Fibroblast of pulmonary artery (primary cell): ENCODE measurements at regions not wholly inside any gene's neighbourhood (a gene's known extent, or its start where the extent isn't known, plus 50 kb on each side); places are given as distances from the start of the nearest gene placed in this dataset.

ENCODE experiments used
- DNase-seq: peaks from one replicate; pipeline ENCODE4 v3.0.0-alpha.2; 2010; ENCODE audit warnings: low read depth
- H3K4me3 ChIP-seq: replicated peaks from 2 replicates; pipeline ENCODE4 v1.5.1; 2011; ENCODE audit warnings: low read depth, mild to moderate bottlenecking, control low read depth, low read length, moderate library complexity
- TF ChIP-seq, protein P1 (sequence below): IDR thresholded peaks from 2 replicates; pipeline ENCODE4 v1.5.1; 2011; ENCODE audit warnings: mild to moderate bottlenecking, control low read depth, low read length, inconsistent platforms; ENCODE audit errors: missing control alignments

DNA sequence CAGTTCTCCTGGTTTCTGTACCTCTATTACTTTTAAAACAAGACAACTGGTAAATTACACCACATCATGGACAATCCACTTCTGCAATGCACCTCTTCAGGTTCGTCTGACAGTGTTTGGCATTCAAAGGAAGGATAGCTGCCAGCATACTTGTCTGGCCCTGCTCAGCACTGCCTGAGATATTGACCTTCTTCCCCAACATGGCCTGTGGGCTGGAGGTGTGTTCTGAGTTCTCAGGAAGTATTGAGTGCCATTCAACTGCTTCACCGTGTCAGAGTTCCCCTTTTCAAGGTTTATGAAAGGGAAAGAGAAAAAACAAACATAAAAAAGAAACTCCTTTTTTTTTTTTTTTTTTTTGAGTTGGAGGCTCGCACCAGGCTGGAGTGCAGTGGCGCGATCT, 267.9 kb upstream of the SASH1 start:
- H3K4me3 ChIP-seq = no peak overlapping the region
- DNase-seq = no peak
- TF ChIP-seq, protein P1, sequence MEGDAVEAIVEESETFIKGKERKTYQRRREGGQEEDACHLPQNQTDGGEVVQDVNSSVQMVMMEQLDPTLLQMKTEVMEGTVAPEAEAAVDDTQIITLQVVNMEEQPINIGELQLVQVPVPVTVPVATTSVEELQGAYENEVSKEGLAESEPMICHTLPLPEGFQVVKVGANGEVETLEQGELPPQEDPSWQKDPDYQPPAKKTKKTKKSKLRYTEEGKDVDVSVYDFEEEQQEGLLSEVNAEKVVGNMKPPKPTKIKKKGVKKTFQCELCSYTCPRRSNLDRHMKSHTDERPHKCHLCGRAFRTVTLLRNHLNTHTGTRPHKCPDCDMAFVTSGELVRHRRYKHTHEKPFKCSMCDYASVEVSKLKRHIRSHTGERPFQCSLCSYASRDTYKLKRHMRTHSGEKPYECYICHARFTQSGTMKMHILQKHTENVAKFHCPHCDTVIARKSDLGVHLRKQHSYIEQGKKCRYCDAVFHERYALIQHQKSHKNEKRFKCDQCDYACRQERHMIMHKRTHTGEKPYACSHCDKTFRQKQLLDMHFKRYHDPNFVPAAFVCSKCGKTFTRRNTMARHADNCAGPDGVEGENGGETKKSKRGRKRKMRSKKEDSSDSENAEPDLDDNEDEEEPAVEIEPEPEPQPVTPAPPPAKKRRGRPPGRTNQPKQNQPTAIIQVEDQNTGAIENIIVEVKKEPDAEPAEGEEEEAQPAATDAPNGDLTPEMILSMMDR = no peak

DNA sequence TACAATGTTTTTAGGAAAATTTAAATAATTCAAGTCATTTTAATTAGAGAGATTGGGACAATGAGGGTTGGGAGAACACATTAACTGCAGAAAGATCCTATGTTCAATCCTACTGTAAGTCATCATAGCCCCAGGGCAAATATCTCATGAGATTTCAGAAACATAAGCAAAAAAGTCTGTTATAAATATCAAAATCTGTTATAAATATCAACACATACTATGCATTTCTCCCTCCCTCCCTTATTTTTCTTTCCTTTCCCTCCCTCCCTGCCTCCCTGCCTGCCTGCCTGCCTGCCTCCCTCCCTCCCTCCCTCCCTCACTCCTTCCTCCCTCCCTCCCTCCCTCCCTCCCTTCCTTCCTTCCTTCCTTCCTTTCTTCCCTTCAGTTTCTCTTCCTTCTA, 267.3 kb upstream of the SASH1 start:
- DNase-seq = no peak
- TF ChIP-seq, protein P1 = no peak
- no peak overlapping the region for H3K4me3 ChIP-seq

DNA sequence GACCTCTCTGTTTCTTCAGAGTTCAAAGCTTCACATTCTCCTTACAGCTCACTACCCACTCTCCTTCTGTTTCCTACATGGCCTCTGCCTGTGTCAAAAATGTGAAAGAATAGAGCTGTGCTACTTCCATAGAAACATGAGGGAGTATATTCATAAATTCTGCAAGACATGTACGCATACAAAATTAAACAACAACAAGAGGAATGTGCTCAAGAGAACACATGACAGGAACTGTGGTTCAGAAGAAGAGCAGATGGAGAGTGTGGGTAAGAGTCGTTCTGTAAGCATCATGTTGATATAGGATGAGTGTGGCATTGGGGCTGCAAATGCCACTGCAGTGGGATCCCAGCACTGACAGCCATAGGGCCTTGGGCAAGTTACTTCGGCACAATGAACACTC, 266.6 kb upstream of the SASH1 start:
- no peak overlapping the region for H3K4me3 ChIP-seq
- DNase-seq = no peak
- TF ChIP-seq, protein P1 = no peak

DNA sequence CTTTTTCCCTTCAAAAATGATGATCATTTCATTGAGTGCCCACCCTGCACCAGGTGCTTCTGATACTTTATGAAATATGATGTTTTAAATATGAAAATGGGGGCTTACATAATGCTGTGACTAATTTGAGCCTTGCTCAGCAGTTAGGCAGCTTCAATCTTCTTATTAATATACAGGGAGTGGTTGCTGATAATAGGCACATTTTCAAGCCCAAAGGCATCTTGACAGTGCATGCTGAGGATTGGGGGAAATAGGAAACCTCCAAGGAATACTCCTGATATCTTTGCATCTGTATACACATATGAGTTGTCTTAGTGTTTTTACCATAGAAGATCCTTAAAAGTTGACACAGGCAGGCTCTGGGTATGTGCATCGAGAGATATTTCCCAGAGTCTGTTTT, 262.3 kb upstream of the SASH1 start:
- no peak overlapping the region for H3K4me3 ChIP-seq
- no peak for DNase-seq
- TF ChIP-seq, protein P1 = no peak

DNA sequence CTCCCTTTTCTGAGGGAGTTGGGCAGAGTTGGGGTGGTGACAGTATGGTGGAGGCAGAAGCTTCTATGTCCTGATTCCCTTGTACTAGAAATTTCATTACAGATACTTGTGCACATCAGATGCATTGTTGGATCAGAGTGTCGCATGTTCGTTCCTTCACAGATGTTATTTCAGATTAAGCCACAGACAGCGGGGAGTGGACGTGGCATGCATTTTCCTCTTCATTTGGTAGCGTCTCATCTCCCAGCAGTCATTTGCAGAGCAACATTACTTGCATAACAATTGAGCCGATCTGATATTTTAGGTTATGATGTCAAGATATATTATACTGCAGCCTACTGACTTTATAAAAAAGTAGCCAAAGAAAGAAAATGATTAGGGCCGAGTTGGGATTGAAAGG, 261.6 kb upstream of the SASH1 start:
- TF ChIP-seq, protein P1 = no peak
- DNase-seq = no peak
- no peak overlapping the region for H3K4me3 ChIP-seq

DNA sequence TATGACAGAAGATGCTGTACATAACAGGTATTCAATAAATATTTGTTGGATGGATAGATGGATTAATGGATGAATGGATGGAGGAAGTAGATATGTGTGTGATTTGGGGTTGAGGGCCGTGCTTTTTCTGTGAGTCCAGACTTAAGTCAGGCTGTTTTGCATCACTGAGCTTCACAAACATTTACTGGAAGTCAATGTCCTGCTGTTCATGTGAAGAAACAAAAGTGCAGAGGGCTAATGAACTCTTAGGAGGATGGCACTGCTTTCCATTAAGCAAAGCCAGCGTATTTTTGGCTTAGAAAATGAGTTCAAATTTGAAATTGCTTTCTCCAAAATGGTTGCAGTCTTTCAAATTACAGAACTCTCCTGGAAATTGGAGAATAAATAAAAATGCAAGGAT, 260.6 kb upstream of the SASH1 start:
- DNase-seq = no peak
- TF ChIP-seq, protein P1 = no peak
- no peak overlapping the region for H3K4me3 ChIP-seq

DNA sequence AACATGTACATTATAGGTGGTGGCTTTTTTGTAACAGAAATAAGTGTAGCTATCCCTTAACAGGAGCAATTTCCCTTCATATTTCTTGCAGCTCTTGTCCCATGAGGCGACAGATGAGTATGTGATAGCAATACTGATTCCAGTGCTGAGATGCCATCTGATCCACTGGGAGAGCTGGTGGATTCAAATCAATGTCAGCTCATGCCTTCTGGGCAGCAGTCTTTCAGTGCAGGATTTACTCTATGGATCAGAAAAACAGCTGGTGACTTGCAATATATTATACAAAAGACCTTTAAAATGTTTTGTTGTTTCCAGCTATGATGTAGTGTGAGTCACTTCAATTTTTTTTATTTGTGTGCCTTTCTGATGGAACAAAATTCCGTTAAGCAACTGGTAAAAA, 259.9 kb upstream of the SASH1 start:
- no peak for DNase-seq
- TF ChIP-seq, protein P1 = no peak
- H3K4me3 ChIP-seq = no peak overlapping the region
